NB4 (cell line): ENCODE measurements at regions not wholly inside any gene's neighbourhood (a gene's known extent, or its start where the extent isn't known, plus 50 kb on each side); places are given as distances from the start of the nearest gene placed in this dataset.

Source experiments
- DNase-seq: peaks from one replicate; pipeline ENCODE4 v3.0.0; 2010; ENCODE audit warnings: low read depth
- H3K4me3 ChIP-seq: one replicate; pipeline ENCODE4 v1.5.1; 2011; ENCODE audit warnings: mild to moderate bottlenecking, low read depth, low read length, moderate library complexity
- MYC ChIP-seq: IDR thresholded peaks from 2 replicates; pipeline ENCODE4 v1.6.1; 2011; ENCODE audit warnings: low read depth, low read length
- POLR2A ChIP-seq: IDR thresholded peaks from 2 replicates; pipeline ENCODE4 v1.6.1; 2011; ENCODE audit warnings: mild to moderate bottlenecking; ENCODE audit not compliant: insufficient read length; ENCODE audit errors: extremely low read depth
- TF ChIP-seq, protein P1 (sequence below): IDR thresholded peaks from one replicate; pipeline ENCODE4 v1.5.1; 2012; ENCODE audit warnings: low read depth, low read length
- TF ChIP-seq, protein P2 (sequence below): IDR thresholded peaks from 2 replicates; pipeline ENCODE4 v1.6.1; 2011; ENCODE audit warnings: low read depth, low read length

DNA sequence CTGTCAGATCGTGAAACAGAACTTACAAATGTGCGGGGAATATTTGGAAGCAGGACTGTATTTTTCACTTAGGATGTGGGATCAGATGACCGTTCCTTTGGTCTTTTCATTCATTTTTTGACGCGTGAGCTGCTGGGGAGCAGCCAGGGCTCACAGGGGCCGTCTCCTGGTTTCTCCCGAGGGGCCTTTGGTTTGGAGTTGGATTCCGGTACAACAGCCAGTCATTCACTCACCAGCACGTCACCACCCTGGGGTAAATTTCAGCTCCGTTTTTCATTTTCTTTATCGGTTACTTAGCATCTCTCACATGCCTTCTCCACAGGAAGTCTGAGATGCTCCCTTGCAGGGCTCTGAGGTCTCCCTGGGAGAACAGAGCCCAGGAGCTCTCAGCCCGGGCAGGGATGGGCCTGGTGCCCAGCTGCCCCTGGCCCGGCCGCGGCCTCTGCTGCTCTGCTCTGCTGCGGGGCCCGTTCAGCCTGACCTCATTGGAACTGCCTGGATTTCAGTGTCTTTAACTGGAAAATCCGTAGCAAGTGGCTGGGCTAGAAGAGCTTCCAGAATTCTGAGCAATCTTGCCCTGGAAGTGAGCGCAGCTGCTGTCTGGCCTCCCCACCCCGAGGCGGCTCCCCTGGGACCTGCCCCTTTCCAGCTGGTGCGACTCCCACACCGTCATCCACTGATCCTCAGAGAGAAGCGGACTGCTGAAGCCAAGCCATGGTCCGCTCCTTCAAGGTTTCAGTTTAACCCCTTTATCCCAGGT is 335.6 kb downstream of the EIPR1 start:
- TF ChIP-seq, protein P1, sequence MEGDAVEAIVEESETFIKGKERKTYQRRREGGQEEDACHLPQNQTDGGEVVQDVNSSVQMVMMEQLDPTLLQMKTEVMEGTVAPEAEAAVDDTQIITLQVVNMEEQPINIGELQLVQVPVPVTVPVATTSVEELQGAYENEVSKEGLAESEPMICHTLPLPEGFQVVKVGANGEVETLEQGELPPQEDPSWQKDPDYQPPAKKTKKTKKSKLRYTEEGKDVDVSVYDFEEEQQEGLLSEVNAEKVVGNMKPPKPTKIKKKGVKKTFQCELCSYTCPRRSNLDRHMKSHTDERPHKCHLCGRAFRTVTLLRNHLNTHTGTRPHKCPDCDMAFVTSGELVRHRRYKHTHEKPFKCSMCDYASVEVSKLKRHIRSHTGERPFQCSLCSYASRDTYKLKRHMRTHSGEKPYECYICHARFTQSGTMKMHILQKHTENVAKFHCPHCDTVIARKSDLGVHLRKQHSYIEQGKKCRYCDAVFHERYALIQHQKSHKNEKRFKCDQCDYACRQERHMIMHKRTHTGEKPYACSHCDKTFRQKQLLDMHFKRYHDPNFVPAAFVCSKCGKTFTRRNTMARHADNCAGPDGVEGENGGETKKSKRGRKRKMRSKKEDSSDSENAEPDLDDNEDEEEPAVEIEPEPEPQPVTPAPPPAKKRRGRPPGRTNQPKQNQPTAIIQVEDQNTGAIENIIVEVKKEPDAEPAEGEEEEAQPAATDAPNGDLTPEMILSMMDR, result no peak
- no peak for TF ChIP-seq MYC
- no peak for TF ChIP-seq POLR2A
- TF ChIP-seq, protein P2, sequence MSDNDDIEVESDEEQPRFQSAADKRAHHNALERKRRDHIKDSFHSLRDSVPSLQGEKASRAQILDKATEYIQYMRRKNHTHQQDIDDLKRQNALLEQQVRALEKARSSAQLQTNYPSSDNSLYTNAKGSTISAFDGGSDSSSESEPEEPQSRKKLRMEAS, result no peak
- H3K4me3 ChIP-seq, result no peak overlapping the region
- no peak for DNase-seq

- no peak for DNase-seq
- TF ChIP-seq MYC (no peak), POLR2A (no peak)
- TF ChIP-seq, protein P1, result no peak
- TF ChIP-seq, protein P2, result no peak
- H3K4me3 ChIP-seq, result no peak overlapping the region
Measured at GRCh38 chr2:3041246-3041645, 336.4 kb downstream of the EIPR1 start.

- H3K4me3 ChIP-seq, result no peak overlapping the region
- TF ChIP-seq POLR2A, result no peak
- TF ChIP-seq MYC, result no peak
- TF ChIP-seq, protein P2, result no peak
- TF ChIP-seq, protein P1, result no peak
- no peak for DNase-seq
Measured at GRCh38 chr2:3040496-3041140, 337.0 kb downstream of the EIPR1 start.

DNA sequence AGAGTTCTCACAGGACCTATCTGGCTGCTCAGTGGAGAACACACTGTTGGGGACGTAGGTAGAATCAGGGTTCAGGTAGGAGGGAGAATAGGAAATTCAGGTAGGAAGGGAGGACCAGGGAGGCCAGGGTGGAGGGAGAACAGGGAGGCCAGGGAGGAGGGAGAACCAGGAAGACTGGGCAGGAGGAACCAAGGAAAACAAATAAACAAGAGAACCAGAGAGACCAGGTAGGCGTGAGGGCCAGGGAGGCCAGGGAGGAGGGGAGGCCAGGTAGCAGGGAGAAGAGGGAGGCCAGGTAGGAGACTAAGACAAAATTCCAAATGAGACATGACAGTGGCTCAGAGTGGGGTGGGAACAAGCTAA is 337.6 kb downstream of the EIPR1 start:
- H3K4me3 ChIP-seq, result no peak overlapping the region
- TF ChIP-seq POLR2A (no peak), MYC (no peak)
- no peak for DNase-seq

DNA sequence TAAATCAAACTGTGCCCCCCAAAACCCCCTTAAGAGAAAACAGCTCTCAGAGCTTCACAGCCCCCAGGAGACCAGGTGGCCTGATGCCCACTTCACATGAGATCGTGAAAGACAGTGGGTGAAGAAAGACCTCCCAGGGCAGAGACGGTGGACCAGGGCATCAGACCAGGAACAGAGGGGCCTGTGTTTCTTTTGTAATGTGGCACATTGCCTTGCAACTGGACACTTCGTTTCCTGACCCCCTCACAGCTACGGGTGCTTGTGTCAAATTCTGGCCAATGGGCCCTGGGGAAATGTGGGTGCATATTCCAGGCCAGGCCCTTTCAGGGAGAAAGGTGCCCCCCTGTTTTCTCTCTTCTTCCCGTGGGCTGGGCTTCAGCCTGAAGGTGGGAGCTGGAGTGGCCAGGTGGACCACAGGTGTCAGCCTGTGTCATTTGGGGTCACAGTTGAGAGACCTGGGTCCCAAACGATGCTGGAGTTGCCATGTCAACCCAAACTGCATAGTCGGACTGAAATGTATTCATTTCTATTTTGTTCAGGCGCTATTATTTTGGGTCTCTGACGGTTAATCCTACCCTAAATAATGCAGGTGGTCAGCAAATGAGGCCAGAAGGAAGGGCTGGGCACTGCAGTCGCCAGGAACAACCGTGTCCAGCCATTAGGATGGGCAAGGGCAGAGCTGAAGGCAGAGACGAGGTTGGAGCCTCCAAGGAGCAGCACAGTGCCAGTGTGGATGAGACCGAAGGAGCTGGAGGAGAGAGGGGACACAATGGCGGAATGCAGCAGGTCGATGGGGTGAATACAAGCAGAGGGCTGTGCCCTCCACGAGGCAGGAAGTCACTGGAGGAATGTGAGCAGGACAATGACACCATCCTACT is 338.2 kb downstream of the EIPR1 start:
- H3K4me3 ChIP-seq, result no peak overlapping the region
- DNase-seq, result no peak
- TF ChIP-seq, protein P1, result no peak
- TF ChIP-seq, protein P2, result no peak
- TF ChIP-seq POLR2A (no peak), MYC (no peak)
